Hepatocyte (in vitro differentiated cells): ENCODE measurements at regions not wholly inside any gene's neighbourhood (a gene's known extent, or its start where the extent isn't known, plus 50 kb on each side); places are given as distances from the start of the nearest gene placed in this dataset.
"Not testable (repeated sequence)": the region's sequence is repeated elsewhere in the genome, so short reads cannot be mapped to it uniquely, and the experiment has no call there.

Experiments
- DNase-seq: peaks from one replicate; pipeline ENCODE4 v3.0.0-alpha.2; 2016; ENCODE audit warnings: low spot score
- H2AFZ ChIP-seq: fragments of 200-600 bp; sonication (generic); 2 replicates; pipeline ENCODE4 v1.6.0; 2016; ENCODE audit warnings: antibody characterized with exemption, mild to moderate bottlenecking
- H3K27ac ChIP-seq: fragments of 200-600 bp; sonication (generic); 2 replicates; pipeline ENCODE4 v1.5.1; 2016; ENCODE audit warnings: mild to moderate bottlenecking
- H3K27me3 ChIP-seq: fragments of 200-600 bp; sonication (generic); 2 replicates; pipeline ENCODE4 v1.6.1; 2016
- H3K36me3 ChIP-seq: fragments of 200-600 bp; sonication (generic); replicated peaks from 2 replicates; pipeline ENCODE4 v1.5.1; 2016; ENCODE audit warnings: low read depth; ENCODE audit not compliant: insufficient read depth
- H3K4me1 ChIP-seq: fragments of 200-600 bp; sonication (generic); 2 replicates; pipeline ENCODE4 v1.5.1; 2016; ENCODE audit warnings: mild to moderate bottlenecking, moderate library complexity; ENCODE audit not compliant: insufficient read depth
- H3K4me2 ChIP-seq: fragments of 200-600 bp; sonication (generic); 2 replicates; pipeline ENCODE4 v1.6.0; 2016
- H3K4me3 ChIP-seq: fragments of 200-600 bp; sonication (generic); 2 replicates; pipeline ENCODE4 v1.5.1; 2016; ENCODE audit warnings: mild to moderate bottlenecking
- H3K79me2 ChIP-seq: fragments of 200-600 bp; sonication (generic); 2 replicates; pipeline ENCODE4 v1.6.0; 2017; ENCODE audit warnings: mild to moderate bottlenecking
- H3K9me2 ChIP-seq: fragments of 200-600 bp; sonication (generic); replicated peaks from 2 replicates; pipeline ENCODE4 v1.6.0; 2017; ENCODE audit warnings: mild to moderate bottlenecking; ENCODE audit not compliant: insufficient read depth
- H3K9me3 ChIP-seq: fragments of 200-600 bp; sonication (generic); 2 replicates; pipeline ENCODE4 v1.5.1; 2016; ENCODE audit warnings: low read depth, mild to moderate bottlenecking
- H4K20me1 ChIP-seq: fragments of 200-600 bp; sonication (generic); 2 replicates; pipeline ENCODE4 v1.6.0; 2016; ENCODE audit warnings: mild to moderate bottlenecking; ENCODE audit not compliant: insufficient read depth, poor library complexity, severe bottlenecking
- EZH2 ChIP-seq: fragments of 200-600 bp; sonication (generic); IDR thresholded peaks from 2 replicates; pipeline ENCODE4 v1.6.1; 2016; ENCODE audit warnings: antibody characterized with exemption, mild to moderate bottlenecking, borderline replicate concordance
- EZH2phosphoT487 ChIP-seq: fragments of 200-600 bp; sonication (generic); IDR thresholded peaks from one replicate; pipeline ENCODE4 v1.6.1; 2018; ENCODE audit warnings: antibody characterized with exemption, mild to moderate bottlenecking, low read depth, moderate library complexity; ENCODE audit not compliant: unreplicated experiment, severe bottlenecking
- WGBS: methylation state at CpG from one replicate; pipeline ENCODE4 v1.1.6; 2016; ENCODE audit warnings: low lambda C conversion rate; ENCODE audit errors: missing lambda C conversion rate; 5-methylcytosine and 5-hydroxymethylcytosine counted together
- TF ChIP-seq, protein P1 (sequence below): fragments of 200-600 bp; sonication (generic); IDR thresholded peaks from 2 replicates; pipeline ENCODE4 v1.5.1; 2016; ENCODE audit warnings: antibody characterized with exemption, mild to moderate bottlenecking; ENCODE audit not compliant: poor library complexity

DNA sequence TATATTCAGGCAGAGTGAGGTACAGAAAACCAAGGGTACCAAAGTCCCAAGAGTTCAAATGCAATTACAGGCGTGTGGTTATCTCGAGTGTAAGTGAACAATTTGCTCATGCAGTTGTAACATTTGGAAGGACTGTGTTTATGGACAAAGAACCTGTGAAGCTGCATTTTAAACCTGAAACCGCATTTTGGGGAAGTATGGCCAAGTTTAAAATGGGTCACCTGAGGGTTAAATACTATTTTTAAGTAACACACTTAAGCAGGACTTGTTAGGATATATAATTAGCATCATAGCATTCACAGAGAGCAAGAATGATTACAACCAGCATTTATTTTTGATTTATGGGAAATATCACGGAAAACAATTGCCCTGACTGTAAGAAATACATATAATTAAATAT, 79.1 kb upstream of the LCORL start:
- no peak overlapping the region for H3K4me3 ChIP-seq
- WGBS: 69% methylated on average over 4 of the region's 4 CpGs
- no peaks in the 10 kb centered on the region for H3K36me3 ChIP-seq
- H3K4me1 ChIP-seq: no peaks in the 10 kb centered on the region
- TF ChIP-seq EZH2phosphoT487 (no peak), EZH2 (no peak)
- TF ChIP-seq, protein P1, sequence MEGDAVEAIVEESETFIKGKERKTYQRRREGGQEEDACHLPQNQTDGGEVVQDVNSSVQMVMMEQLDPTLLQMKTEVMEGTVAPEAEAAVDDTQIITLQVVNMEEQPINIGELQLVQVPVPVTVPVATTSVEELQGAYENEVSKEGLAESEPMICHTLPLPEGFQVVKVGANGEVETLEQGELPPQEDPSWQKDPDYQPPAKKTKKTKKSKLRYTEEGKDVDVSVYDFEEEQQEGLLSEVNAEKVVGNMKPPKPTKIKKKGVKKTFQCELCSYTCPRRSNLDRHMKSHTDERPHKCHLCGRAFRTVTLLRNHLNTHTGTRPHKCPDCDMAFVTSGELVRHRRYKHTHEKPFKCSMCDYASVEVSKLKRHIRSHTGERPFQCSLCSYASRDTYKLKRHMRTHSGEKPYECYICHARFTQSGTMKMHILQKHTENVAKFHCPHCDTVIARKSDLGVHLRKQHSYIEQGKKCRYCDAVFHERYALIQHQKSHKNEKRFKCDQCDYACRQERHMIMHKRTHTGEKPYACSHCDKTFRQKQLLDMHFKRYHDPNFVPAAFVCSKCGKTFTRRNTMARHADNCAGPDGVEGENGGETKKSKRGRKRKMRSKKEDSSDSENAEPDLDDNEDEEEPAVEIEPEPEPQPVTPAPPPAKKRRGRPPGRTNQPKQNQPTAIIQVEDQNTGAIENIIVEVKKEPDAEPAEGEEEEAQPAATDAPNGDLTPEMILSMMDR: no peak
- H4K20me1 ChIP-seq: no peaks in the 10 kb centered on the region
- no peak for DNase-seq
- H3K27ac ChIP-seq: no peak overlapping the region
- no peaks in the 10 kb centered on the region for H3K79me2 ChIP-seq
- H3K9me3 ChIP-seq: no peaks in the 10 kb centered on the region
- H3K9me2 ChIP-seq: no peaks in the 10 kb centered on the region
- no peak overlapping the region for H3K4me2 ChIP-seq
- H3K27me3 ChIP-seq: no peaks in the 10 kb centered on the region
- H2AFZ ChIP-seq: no peak overlapping the region

DNA sequence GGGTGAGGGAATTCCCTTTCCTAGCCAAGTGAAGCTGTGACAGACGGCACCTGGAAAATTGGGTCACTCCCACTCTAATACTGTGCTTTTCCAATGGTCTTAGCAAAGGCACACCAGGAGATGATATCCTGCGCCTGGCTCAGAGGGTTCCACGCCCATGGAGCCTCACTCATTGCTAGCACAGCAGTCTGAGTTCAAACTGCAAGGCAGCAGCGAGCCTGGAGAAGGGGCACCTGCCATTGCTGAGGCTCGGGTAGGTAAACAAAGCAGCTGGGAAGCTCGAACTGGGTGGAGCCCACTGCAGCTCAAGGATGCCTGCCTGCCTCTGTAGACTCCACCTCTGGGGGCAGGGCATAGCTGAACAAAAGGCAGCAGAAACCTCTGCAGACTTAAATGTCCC, 68.9 kb upstream of the LCORL start:
- not testable (repeated sequence) for H3K4me3 ChIP-seq, H3K27ac ChIP-seq, DNase-seq, H3K36me3 ChIP-seq, H3K9me2 ChIP-seq, H3K27me3 ChIP-seq, H3K9me3 ChIP-seq, H4K20me1 ChIP-seq, H2AFZ ChIP-seq, H3K79me2 ChIP-seq, H3K4me1 ChIP-seq, H3K4me2 ChIP-seq
- 78% methylated on average over 5 of the region's 6 CpGs for WGBS

DNA sequence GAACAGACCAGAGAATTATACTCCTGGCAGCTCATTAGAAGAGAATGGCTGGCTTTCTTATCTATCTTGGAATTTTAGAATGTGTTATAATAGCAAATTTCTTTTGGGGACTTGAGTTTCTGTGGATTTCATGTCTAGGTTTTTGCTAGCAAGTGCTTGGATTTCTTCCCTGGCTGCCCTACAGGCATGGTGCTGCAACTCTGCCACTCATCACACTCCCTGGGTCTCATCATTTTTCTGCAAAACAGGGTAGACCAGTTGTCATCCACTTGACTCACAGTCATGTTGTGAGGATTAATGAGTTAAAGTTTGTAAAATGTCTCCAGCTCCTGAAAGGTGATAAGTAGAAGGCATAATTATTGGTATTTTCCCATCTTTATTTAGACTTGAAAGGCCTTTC, 60.7 kb upstream of the LCORL start:
- H3K9me3 ChIP-seq: peaks cover 3% of the 10 kb centered on the region
- TF ChIP-seq EZH2 (no peak), EZH2phosphoT487 (no peak)
- TF ChIP-seq, protein P1: no peak

DNA sequence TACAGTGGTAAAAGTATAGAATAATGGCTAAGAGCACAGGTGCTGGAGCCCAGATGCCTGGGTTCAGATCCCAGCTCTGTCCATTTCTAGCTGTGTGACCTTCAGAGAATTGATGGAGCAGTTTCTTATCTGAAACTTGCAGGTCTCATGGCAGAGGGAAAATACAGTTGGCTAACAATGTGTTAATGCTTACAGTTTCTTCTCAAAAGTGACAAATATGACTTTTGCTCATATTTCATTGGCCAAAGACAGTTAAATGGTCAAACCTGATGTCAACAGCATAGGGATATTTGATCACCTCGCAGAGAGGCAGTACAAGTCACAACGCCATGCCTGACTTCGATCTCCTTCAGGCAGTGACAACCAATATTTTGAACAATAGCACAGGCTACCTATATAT, 60.2 kb upstream of the LCORL start:
- Histone ChIP-seq H3K4me3 (no peak overlapping the region), H3K27ac (no peak overlapping the region), H3K36me3 (no peaks in the 10 kb centered on the region), H2AFZ (no peak overlapping the region), H3K27me3 (no peaks in the 10 kb centered on the region), H4K20me1 (no peaks in the 10 kb centered on the region), H3K9me2 (no peaks in the 10 kb centered on the region), H3K79me2 (no peaks in the 10 kb centered on the region), H3K4me1 (no peaks in the 10 kb centered on the region), H3K4me2 (no peak overlapping the region), H3K9me3 (peaks cover 3% of the 10 kb centered on the region)
- no peak for DNase-seq
- WGBS: 75% methylated on average over 3 of the region's 3 CpGs
- TF ChIP-seq EZH2phosphoT487 (no peak), EZH2 (no peak)
- TF ChIP-seq, protein P1: no peak

More for the DNA sequence above, 60.7 kb upstream of the LCORL start:
- no peak for DNase-seq
- no peaks in the 10 kb centered on the region for H4K20me1 ChIP-seq
- no peak overlapping the region for H2AFZ ChIP-seq
- H3K79me2 ChIP-seq: no peaks in the 10 kb centered on the region
- H3K4me3 ChIP-seq: no peak overlapping the region
- no peak overlapping the region for H3K4me2 ChIP-seq
- no peaks in the 10 kb centered on the region for H3K27me3 ChIP-seq
- H3K36me3 ChIP-seq: no peaks in the 10 kb centered on the region
- H3K9me2 ChIP-seq: no peaks in the 10 kb centered on the region
- no peaks in the 10 kb centered on the region for H3K4me1 ChIP-seq
- H3K27ac ChIP-seq: no peak overlapping the region
